IMR-90 (cell line): ENCODE measurements at regions not wholly inside any gene's neighbourhood (a gene's known extent, or its start where the extent isn't known, plus 50 kb on each side); places are given as distances from the start of the nearest gene placed in this dataset.

Source experiments
- ATAC-seq: fragments of 200-7000 bp; cut with Tn5 transposase; 2 replicates; pipeline ENCODE4 v1.9.1; 2020; ENCODE audit warnings: low read depth, mild to moderate bottlenecking, moderate library complexity
- BruUV-seq: library from RNA; stranded (reverse); fragments of 400-500 nt; replicated peaks from 2 replicates; lab custom pipeline; 2021; lab: Mats Ljungman, UMichigan
- CTCF ChIA-PET: fragments of 300-600 bp; formaldehyde crosslinking; extraction: SDS; loops from one replicate; lab custom pipeline; 2021; ENCODE audit warnings: antibody characterized with exemption; lab: Yijun Ruan, JAX
- POLR2A ChIA-PET: fragments of 300-600 bp; sonication (Branson Sonifier 250); formaldehyde crosslinking; loops from one replicate; lab custom pipeline; 2022; ENCODE audit warnings: antibody characterized with exemption; ENCODE audit not compliant: unreplicated experiment; lab: Charles Lee
- DNase-seq: peaks from one replicate; pipeline ENCODE4 v3.0.0; 2013
- H2AFZ ChIP-seq: replicated peaks from 2 replicates; pipeline ENCODE3; 2013; ENCODE audit warnings: low read length, mild to moderate bottlenecking; ENCODE audit not compliant: poor library complexity
- H2AK5ac ChIP-seq: 2 replicates; pipeline ENCODE4 v1.6.1; 2013; ENCODE audit warnings: low read depth, low read length, inconsistent platforms
- H2AK9ac ChIP-seq: replicated peaks from 2 replicates; pipeline ENCODE3; 2013; ENCODE audit warnings: mild to moderate bottlenecking, low read depth, low read length, moderate library complexity; ENCODE audit not compliant: poor library complexity
- H2BK120ac ChIP-seq: 2 replicates; pipeline ENCODE4 v1.6.1; 2013; ENCODE audit warnings: low read depth, low read length, inconsistent platforms
- H2BK15ac ChIP-seq: 3 replicates; pipeline ENCODE4 v1.6.1; 2013; ENCODE audit warnings: low read depth, low read length, inconsistent platforms
- H2BK20ac ChIP-seq: 2 replicates; pipeline ENCODE4 v1.6.1; 2013; ENCODE audit warnings: low read depth, mild to moderate bottlenecking, inconsistent platforms, low read length, moderate library complexity
- H2BK5ac ChIP-seq: 2 replicates; pipeline ENCODE4 v1.6.1; 2013; ENCODE audit warnings: mild to moderate bottlenecking, low read depth, low read length, inconsistent platforms; ENCODE audit not compliant: poor library complexity, severe bottlenecking
- H3K14ac ChIP-seq: replicated peaks from 2 replicates; pipeline ENCODE4 v1.6.1; 2013; ENCODE audit warnings: low read depth, low read length, inconsistent platforms
- H3K18ac ChIP-seq: 2 replicates; pipeline ENCODE4 v1.6.1; 2013; ENCODE audit warnings: low read depth, low read length, control low read depth
- H3K23ac ChIP-seq: 2 replicates; pipeline ENCODE4 v1.6.1; 2013; ENCODE audit warnings: low read depth, low read length, inconsistent platforms
- H3K27ac ChIP-seq: 2 replicates; pipeline ENCODE4 v1.5.1; 2013; ENCODE audit warnings: mild to moderate bottlenecking, control low read depth, low read length; ENCODE audit not compliant: insufficient read depth
- H3K27me3 ChIP-seq: 2 replicates; pipeline ENCODE4 v1.6.1; 2013; ENCODE audit warnings: low read length; ENCODE audit not compliant: control insufficient read depth, insufficient read depth
- H3K36me3 ChIP-seq: 2 replicates; pipeline ENCODE4 v1.6.1; 2013; ENCODE audit warnings: low read length, mixed read lengths; ENCODE audit not compliant: control insufficient read depth, insufficient read depth
- H3K4ac ChIP-seq: 2 replicates; pipeline ENCODE4 v1.6.1; 2013; ENCODE audit warnings: low read depth, low read length, inconsistent platforms
- H3K4me1 ChIP-seq: 2 replicates; pipeline ENCODE4 v1.6.1; 2013; ENCODE audit warnings: low read length, mixed read lengths; ENCODE audit not compliant: control insufficient read depth, insufficient read depth
- H3K4me2 ChIP-seq: 2 replicates; pipeline ENCODE4 v1.6.1; 2013; ENCODE audit warnings: low read depth, mild to moderate bottlenecking, control low read depth, low read length, moderate library complexity
- H3K4me3 ChIP-seq: 2 replicates; pipeline ENCODE4 v1.5.1; 2013; ENCODE audit warnings: low read depth, mild to moderate bottlenecking, control low read depth, low read length, moderate library complexity; ENCODE audit not compliant: insufficient read depth
- H3K56ac ChIP-seq: 2 replicates; pipeline ENCODE4 v1.6.1; 2013; ENCODE audit warnings: low read length, inconsistent platforms; ENCODE audit not compliant: insufficient read depth; ENCODE audit errors: extremely low read depth
- H3K79me1 ChIP-seq, 2 experiments: 2 replicates each; pipeline ENCODE4 v1.6.1; 2013; ENCODE audit warnings: low read length in 2 of 2, inconsistent platforms in 1 of 2, low read depth in 1 of 2
- H3K9ac ChIP-seq: 2 replicates; pipeline ENCODE4 v1.6.1; 2013; ENCODE audit warnings: low read depth, low read length, control low read depth
- H3K9me1 ChIP-seq: 2 replicates; pipeline ENCODE4 v1.6.1; 2013; ENCODE audit warnings: low read length, inconsistent platforms; ENCODE audit not compliant: insufficient read depth
- H3K9me3 ChIP-seq: 2 replicates; pipeline ENCODE4 v1.6.1; 2013; ENCODE audit warnings: low read length; ENCODE audit not compliant: control insufficient read depth, insufficient read depth
- H4K20me1 ChIP-seq: 2 replicates; pipeline ENCODE4 v1.6.1; 2013; ENCODE audit warnings: low read length, inconsistent platforms; ENCODE audit not compliant: insufficient read depth
- H4K5ac ChIP-seq: 2 replicates; pipeline ENCODE4 v1.6.1; 2013; ENCODE audit warnings: mild to moderate bottlenecking, low read depth, low read length, control low read depth
- H4K8ac ChIP-seq, 2 experiments: 2 replicates each; pipeline ENCODE4 v1.6.1; 2013; ENCODE audit warnings: low read depth in 2 of 2, low read length in 2 of 2, control low read depth in 1 of 2, inconsistent platforms in 1 of 2
- H4K91ac ChIP-seq: 2 replicates; pipeline ENCODE4 v1.6.1; 2013; ENCODE audit warnings: low read depth, low read length, inconsistent platforms; ENCODE audit not compliant: insufficient read depth
- CHD1 ChIP-seq: IDR thresholded peaks from 2 replicates; pipeline ENCODE4 v1.6.1; 2012; ENCODE audit warnings: low read depth, low read length, improper control_type of control experiment
- CTCF ChIP-seq: conservative IDR thresholded peaks from 2 replicates; pipeline ENCODE4 v1.5.1; 2012; ENCODE audit warnings: mild to moderate bottlenecking, low read depth, low read length, improper control_type of control experiment
- MAZ ChIP-seq: IDR thresholded peaks from 2 replicates; pipeline ENCODE4 v1.6.1; 2012; ENCODE audit warnings: low read depth, mild to moderate bottlenecking, low read length, improper control_type of control experiment, moderate library complexity, borderline replicate concordance
- NFE2L2 ChIP-seq: fragments of 150-350 bp; IDR thresholded peaks from 2 replicates; pipeline ENCODE4 v1.6.1; 2016; ENCODE audit warnings: low read depth, mild to moderate bottlenecking, low read length
- POLR2A ChIP-seq: IDR thresholded peaks from 2 replicates; pipeline ENCODE4 v1.6.1; 2012; ENCODE audit warnings: mild to moderate bottlenecking, low read depth, low read length
- SMC3 ChIP-seq: fragments of 150-350 bp; IDR thresholded peaks from 2 replicates; pipeline ENCODE4 v1.6.1; 2016; ENCODE audit warnings: low read depth, mild to moderate bottlenecking, antibody characterized with exemption, low read length, moderate library complexity
- WGBS, 2 experiments: methylation state at CpG; one replicate each; pipeline versions ENCODE4 v1.1.5 to v1.1.7; 2013; ENCODE audit warnings: missing lambda C conversion rate in 2 of 2; ENCODE audit not compliant: insufficient read length in 1 of 2; ENCODE audit errors: extremely low coverage in 2 of 2; 5-methylcytosine and 5-hydroxymethylcytosine counted together
- dilution Hi-C: fragments of 300-500 bp; cut with HindIII; formaldehyde crosslinking; loops from one replicate; pipeline ENCODE4 v1.14.3; 2018; ENCODE audit warnings: low sequenced_read_pairs; ENCODE audit not compliant: unreplicated experiment
- in situ Hi-C: fragments of 300-500 bp; cut with MboI; formaldehyde crosslinking; loops from 3 replicates; pipeline ENCODE4 v1.14.3; 2019; ENCODE audit warnings: low sequenced_read_pairs, inconsistent platforms, mixed read lengths
- intact Hi-C: fragments of 100-400 bp; cut with micrococcal nuclease; formaldehyde crosslinking; loops from 2 replicates; pipeline ENCODE4 v1.10.0; 2022
- TF ChIP-seq, protein P1 (sequence below): fragments of 150-350 bp; IDR thresholded peaks from 2 replicates; pipeline ENCODE4 v1.6.1; 2017; ENCODE audit warnings: mild to moderate bottlenecking, antibody characterized with exemption, low read length, low read depth

DNA sequence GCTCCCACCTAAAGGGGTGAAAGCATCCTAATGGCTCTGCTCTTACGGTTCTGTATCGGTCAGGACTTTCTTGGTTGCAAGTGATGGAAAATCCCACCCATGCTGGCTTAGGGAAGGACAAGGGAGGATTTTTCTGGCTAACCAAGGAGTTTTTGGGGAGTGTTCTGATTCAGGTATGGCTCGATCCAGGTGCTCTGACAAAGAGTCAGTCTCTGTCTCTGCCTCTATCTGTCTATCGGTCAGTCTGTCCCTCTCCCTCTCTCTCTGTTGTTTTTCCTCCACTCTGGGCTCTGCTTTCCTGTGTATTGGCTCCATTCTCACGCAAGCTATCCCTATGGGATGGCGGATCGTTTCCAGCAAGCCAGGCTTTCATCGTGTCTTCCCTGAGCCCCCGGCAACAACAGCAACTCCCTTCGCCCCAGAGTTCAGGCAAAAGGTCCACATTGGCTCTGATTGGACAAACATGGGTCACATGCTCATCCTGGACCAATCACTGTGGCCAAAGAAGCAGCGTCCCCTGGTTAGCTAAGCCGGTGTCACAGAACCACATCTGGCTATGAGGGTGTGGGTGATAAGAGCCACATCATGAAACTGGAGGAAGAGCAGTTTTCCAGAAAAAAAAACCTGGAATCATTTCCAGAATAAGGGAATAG lies 160.3 kb downstream of the BMP7 start:
- Histone ChIP-seq H3K9me3 (peaks cover 13% of the 10 kb centered on the region; the same call in 1 of the 2 replicates), H3K27ac (no peak overlapping the region), H3K9me1 (no peaks in the 10 kb centered on the region), H3K9ac (no peak overlapping the region), H2AFZ (no peak overlapping the region), H3K4me3 (no peak overlapping the region), H3K27me3 (no peaks in the 10 kb centered on the region), H2BK5ac (no peak overlapping the region), H3K4me1 (no peaks in the 10 kb centered on the region), H3K36me3 (no peaks in the 10 kb centered on the region), H4K5ac (no peak overlapping the region), H3K14ac (no peak overlapping the region), H2AK9ac (no peak overlapping the region), H4K20me1 (no peaks in the 10 kb centered on the region), H3K4me2 (no peak overlapping the region), H3K23ac (no peak overlapping the region), H2AK5ac (no peak overlapping the region), H4K8ac (no peak overlapping the region), H2BK15ac (no peak overlapping the region), H3K79me1 (no peaks in the 10 kb centered on the region), H3K18ac (no peak overlapping the region), H2BK20ac (no peak overlapping the region), H2BK120ac (no peak overlapping the region), H3K56ac (no peak overlapping the region), H3K4ac (no peak overlapping the region), H4K91ac (no peak overlapping the region)
- POLR2A ChIA-PET: no interaction called here
- ATAC-seq: no peak
- intact Hi-C loops: no loop called here
- WGBS, 2 experiments: 57% methylated on average over 5 of the region's 12 CpGs; no CpG with 5 or more reads in 1 of the 2 experiments
- in situ Hi-C loops: no loop called here
- DNase-seq: no peak
- no peak for TF ChIP-seq SMC3
- TF ChIP-seq CTCF: no peak
- no peak for TF ChIP-seq POLR2A
- TF ChIP-seq CHD1: no peak
- TF ChIP-seq, protein P1, sequence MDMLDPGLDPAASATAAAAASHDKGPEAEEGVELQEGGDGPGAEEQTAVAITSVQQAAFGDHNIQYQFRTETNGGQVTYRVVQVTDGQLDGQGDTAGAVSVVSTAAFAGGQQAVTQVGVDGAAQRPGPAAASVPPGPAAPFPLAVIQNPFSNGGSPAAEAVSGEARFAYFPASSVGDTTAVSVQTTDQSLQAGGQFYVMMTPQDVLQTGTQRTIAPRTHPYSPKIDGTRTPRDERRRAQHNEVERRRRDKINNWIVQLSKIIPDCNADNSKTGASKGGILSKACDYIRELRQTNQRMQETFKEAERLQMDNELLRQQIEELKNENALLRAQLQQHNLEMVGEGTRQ: no peak
- TF ChIP-seq MAZ: no peak
- TF ChIP-seq NFE2L2: no peak
- dilution Hi-C loops: no loop called here
- CTCF ChIA-PET: no interaction called here
- no TSS peak for BruUV-seq
